PFSK-1 (cell line): ENCODE measurements at regions not wholly inside any gene's neighbourhood (a gene's known extent, or its start where the extent isn't known, plus 50 kb on each side); places are given as distances from the start of the nearest gene placed in this dataset.

Experiments used
- FOXP2 ChIP-seq: optimal IDR thresholded peaks from 2 replicates; pipeline ENCODE3; 2011; ENCODE audit warnings: borderline replicate concordance, control low read depth, inconsistent platforms; ENCODE audit not compliant: insufficient read depth; ENCODE audit errors: extremely low read length, extremely low read depth
- POLR2AphosphoS5 ChIP-seq: IDR thresholded peaks from 2 replicates; pipeline ENCODE4 v1.6.1; 2012; ENCODE audit warnings: low read depth, mild to moderate bottlenecking, control low read depth, low read length, moderate library complexity
- SIN3A ChIP-seq: IDR thresholded peaks from 2 replicates; pipeline ENCODE4 v1.6.1; 2012; ENCODE audit warnings: mild to moderate bottlenecking, low read length, moderate library complexity, borderline replicate concordance; ENCODE audit not compliant: insufficient read depth
- TAF1 ChIP-seq: IDR thresholded peaks from 2 replicates; pipeline ENCODE4 v1.6.1; 2012; ENCODE audit warnings: low read length, control low read depth, borderline replicate concordance; ENCODE audit not compliant: insufficient read depth
- TF ChIP-seq, protein P1 (sequence below), 2 experiments: IDR thresholded peaks; 2 replicates each; pipeline versions ENCODE4 v1.6.1 to v1.8.0; 2011 to 2012; ENCODE audit warnings: low read depth in 2 of 2, low read length in 2 of 2, control low read depth in 1 of 2, inconsistent platforms in 1 of 2, mild to moderate bottlenecking in 1 of 2, moderate library complexity in 1 of 2; ENCODE audit not compliant: insufficient read depth in 1 of 2

DNA sequence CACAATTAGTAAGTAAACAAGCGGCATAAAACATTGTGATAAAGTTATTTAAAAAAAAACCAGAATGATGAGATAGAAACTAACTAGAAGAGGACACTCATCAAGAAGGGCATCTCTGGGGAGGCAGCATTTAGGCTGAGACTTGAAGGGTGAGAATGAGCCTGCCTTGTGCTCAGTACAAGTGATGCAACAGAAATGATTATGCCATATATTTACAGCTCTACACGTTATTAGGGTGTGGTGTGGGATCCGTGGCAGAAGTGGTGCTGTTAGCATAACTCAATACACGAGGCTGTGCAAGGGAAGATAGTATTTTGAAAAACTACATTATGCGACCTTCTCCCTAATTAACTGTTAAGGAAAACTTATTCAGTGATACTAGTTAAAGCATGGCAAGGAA is 178.5 kb upstream of the ATF7IP start:
- TF ChIP-seq POLR2AphosphoS5, result no peak
- TF ChIP-seq, protein P1, sequence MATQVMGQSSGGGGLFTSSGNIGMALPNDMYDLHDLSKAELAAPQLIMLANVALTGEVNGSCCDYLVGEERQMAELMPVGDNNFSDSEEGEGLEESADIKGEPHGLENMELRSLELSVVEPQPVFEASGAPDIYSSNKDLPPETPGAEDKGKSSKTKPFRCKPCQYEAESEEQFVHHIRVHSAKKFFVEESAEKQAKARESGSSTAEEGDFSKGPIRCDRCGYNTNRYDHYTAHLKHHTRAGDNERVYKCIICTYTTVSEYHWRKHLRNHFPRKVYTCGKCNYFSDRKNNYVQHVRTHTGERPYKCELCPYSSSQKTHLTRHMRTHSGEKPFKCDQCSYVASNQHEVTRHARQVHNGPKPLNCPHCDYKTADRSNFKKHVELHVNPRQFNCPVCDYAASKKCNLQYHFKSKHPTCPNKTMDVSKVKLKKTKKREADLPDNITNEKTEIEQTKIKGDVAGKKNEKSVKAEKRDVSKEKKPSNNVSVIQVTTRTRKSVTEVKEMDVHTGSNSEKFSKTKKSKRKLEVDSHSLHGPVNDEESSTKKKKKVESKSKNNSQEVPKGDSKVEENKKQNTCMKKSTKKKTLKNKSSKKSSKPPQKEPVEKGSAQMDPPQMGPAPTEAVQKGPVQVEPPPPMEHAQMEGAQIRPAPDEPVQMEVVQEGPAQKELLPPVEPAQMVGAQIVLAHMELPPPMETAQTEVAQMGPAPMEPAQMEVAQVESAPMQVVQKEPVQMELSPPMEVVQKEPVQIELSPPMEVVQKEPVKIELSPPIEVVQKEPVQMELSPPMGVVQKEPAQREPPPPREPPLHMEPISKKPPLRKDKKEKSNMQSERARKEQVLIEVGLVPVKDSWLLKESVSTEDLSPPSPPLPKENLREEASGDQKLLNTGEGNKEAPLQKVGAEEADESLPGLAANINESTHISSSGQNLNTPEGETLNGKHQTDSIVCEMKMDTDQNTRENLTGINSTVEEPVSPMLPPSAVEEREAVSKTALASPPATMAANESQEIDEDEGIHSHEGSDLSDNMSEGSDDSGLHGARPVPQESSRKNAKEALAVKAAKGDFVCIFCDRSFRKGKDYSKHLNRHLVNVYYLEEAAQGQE (IDR thresholded peaks at IDR 0.05; ENCODE audit: insufficient read depth in 1 of 2, low read depth in 2 of 2, low read length in 2 of 2), result no peak
- TF ChIP-seq TAF1, result no peak
- TF ChIP-seq SIN3A, result no peak
- no peak for TF ChIP-seq FOXP2
